Left lobe of liver (tissue), 2 donors: ENCODE measurements at regions not wholly inside any gene's neighbourhood (a gene's known extent, or its start where the extent isn't known, plus 50 kb on each side); places are given as distances from the start of the nearest gene placed in this dataset.

Source experiments
- ATAC-seq: fragments of 200-7000 bp; cut with Tn5 transposase; one replicate; pipeline ENCODE4 v1.9.1; 2020; ENCODE audit warnings: mild to moderate bottlenecking, moderate library complexity
- DNase-seq: peaks from one replicate; pipeline ENCODE4 v3.0.0-alpha.2; 2020; ENCODE audit warnings: low spot score
- donor health status: DM: no; HTN: no; CAD: no; lungs with moderate emphysema.
- donor health status: DM: no; HTN: yes; CAD: no.

DNA sequence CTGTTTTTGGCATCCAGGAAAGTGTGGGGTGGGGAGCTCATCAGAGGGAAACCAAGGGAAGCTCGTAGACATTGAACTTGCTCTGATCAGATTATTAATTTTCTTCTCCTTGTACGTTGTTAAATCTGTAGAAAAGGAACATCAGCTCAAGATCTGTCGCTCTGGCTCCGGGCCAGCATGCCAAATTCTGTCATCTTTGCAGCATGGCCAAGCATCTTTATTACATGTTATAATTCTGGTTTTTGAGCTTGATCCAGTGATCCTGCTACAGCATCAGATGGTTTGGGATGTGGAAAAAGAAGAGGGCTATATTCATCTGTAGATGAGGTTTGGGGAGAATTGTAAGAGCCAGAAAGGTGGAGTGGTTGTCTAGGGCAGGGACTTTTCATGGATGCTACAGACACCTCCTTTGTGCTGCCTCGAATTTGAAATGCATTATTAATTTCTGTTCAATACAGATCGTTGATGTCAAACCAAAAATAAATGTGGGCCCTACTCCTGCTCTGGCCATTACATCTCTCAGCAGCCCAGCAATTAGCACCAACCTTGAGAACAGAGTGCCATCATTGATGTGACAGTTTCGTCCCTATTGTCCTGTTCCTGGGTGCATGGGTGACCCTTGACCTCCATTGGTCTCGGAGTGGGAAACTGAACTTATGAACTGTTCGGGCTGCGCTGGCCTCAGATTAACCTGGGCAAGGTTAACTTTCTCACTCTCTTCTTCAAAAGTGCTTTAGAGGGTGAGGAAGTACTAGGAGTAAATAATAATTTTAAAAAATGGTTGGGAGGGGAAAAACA is 250.8 kb downstream of the SOX4 start:
- DNase-seq (no peak), ATAC-seq (no peak)

DNA sequence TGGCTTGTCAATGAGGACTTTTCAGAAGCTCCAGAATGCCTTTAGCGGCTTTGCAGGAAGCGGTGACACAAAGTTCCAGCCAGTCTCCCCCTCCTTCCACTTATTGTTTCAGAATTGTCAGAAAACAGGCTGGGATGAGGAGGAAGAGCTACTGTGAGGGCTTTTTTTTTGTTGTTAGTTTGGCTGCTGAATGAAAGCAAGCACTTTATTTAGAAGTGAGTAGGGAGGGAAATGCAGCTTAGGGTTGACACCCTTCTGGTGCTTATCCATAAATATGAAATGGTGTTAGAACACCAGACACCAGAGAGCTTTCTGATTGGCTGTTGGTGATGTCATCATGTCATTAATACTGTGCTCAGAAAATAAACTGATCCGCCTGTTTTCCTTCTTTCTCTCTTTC is 251.5 kb downstream of the SOX4 start:
- DNase-seq (no peak), ATAC-seq (peak; percentile 35)

DNA sequence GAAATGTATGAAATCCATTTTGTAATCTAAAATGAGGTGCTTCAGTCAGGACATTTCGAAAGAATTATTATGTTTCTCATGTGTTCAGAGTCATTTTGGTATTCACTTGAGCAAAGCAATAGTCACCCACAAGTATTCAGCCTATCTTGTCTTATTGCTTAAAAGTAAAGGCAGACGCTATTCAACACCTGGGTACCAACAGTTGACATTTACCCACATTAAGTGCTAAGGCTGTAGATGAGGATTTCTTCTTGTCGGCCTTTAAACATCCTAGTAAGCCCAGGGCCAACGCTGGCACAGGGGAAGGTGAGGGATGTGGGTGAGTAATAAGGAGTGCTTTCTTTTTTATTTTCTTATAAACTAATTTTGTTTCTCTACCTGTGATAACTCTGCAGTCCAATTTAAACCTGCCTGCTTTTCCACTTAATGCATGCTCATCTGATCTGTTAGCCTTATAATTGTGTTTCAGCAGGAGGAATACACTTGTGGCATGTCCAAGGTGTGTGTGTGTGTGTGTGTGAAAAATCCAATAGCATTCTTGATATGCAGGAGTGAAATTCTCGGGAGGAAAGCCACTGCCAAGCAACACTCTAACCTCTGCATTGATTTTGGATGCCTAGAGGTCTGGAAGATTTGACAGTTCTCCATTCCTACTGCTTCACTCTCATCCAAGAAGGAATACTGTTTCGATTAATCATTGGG is 252.0 kb downstream of the SOX4 start:
- DNase-seq: no peak

DNA sequence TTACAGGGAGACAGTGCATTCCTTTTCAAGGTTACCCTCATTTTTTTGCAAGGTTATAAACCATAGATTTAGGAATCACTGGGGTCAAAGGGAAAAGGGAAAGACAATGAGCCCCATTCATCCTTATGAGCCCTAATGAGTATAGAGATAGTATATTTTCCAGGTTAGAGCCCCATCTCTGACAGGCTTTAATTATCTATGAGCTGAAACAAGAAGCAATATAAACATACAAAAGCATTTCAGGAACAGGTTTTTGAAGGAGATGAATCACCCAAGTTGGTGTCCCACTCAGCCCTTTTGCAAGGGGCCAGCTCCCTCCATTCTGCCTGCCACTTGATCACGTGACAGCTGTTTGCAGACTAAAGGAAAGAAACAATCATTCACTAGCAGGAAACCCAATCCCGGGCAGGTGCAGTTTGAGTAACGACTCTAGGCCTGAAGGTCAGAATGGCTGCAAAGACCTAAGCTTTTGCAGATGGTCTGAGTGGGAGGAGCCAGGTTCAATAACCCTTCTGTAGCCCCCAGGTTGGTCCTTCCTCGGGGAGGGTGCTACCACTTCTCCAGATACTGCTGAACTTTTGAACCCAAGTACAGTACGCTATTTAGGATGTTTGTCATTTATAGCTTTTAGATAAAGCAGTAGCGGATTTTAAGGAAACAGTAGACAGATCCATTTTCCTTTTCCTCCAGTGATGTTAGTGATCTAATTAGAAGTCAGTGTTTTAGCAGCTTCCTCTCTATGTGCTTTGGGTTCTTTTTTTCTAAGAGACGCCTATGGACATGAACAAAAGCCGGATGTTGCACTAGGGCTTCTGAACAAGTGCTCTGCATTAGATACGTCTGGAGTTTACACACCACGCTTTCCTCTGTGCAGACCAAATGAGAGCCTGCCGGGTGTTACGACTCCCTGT is 253.2 kb downstream of the SOX4 start:
- DNase-seq (no peak), ATAC-seq (peak; percentile 54)

More for the DNA sequence above, 252.0 kb downstream of the SOX4 start:
- ATAC-seq: no peak

DNA sequence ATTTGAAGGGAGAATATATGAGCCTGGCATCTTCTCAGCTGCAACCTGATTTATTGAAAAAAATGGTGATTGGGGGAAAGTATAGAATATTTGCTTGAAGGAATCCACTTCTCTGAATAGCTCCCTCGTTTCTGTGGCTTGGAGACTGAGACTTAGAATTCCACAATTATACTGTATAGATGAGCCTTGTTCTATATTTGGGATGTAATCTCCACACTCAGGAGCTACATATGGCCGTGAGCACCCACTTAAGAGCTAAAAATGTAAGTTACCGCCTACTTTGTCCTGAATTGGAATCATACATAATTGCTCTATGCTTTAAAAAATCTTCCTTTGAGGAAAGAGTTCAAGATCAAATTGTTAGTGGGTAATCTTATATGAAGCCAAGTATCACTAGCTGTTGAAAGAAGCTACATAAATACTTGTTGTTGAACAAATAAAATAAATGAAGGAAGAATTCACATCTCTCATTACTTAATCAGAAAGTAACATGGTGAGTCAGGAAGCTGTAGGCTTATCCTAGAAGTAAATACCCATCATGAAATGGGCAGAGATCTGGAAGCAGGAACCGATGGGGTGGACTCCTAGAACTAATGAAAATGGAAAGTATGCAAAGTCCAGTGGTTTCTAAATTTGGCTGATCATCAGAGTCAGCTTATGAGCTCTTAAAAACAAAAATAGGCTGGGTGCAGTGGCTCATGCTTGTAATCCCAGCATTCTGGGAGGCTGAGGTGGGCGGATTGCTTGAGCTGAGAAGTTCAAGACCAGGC is 254.3 kb downstream of the SOX4 start:
- DNase-seq: no peak
- no peak for ATAC-seq

DNA sequence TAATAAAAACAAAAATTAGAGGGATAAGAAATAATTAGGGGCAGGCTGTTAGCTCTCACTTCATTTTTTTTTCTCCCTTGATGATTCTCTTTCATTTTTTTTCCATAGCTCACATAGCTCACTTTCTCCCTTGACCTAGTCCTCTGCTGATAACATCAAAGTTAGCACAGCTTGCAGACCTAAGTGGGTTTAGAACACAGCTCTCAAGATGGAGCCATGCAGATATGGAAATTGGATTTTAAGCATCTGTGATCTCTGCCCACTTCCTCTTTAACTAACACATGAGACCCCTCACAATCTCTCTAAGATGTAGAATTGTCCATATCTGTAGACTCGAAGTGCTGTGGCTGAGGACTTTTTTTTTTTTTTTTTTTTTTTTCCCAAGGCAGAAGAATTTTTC is 257.1 kb downstream of the SOX4 start:
- ATAC-seq (no peak), DNase-seq (no peak)

DNA sequence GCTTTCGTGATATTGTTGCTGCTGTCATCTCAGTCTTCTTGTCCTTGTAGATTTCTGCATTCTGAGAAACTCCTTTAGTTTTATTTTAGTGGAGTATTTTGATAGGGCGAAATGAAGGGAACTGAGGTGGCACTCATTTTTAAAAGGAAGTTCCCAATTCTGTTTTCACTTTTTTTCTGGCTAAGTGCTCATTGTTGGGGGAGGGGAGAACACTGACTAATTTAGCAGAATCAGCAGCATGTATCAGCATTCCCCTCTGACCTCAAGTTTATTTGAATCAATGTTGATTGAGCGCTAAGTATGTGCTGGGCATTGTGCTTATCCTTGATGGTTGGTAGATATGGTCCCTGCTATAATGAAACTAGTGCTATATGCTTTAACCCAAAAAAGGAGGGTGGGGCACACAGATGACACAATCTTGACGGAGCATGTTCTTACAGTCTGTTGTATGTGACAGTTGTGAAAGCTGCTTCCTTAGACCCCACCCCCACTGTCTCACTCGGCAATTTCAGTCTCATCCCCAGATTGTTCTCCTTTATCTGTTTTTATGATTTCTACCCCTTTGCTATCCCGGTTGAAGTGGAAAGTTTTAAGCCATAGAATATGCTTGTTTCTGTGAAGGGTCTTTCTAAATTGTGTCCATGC is 262.4 kb downstream of the SOX4 start:
- ATAC-seq (no peak), DNase-seq (no peak)

DNA sequence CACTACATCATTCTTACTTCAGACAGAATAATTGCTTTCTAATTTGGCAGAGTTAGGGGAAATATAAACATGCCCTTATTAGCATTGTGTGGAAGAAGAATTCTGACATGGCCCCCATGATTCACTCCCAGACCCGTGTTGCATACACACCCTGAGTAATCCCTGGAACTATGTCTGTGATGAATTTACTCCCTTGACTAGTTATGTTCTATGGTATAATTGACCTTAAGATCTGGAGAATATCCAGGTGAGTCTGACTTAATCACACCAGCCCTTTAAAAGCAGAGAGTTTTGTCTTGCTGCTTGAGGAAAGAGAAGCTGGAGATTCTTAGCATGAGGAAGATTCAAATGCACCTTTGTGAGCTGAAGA is 262.9 kb downstream of the SOX4 start:
- ATAC-seq (no peak), DNase-seq (no peak)

DNA sequence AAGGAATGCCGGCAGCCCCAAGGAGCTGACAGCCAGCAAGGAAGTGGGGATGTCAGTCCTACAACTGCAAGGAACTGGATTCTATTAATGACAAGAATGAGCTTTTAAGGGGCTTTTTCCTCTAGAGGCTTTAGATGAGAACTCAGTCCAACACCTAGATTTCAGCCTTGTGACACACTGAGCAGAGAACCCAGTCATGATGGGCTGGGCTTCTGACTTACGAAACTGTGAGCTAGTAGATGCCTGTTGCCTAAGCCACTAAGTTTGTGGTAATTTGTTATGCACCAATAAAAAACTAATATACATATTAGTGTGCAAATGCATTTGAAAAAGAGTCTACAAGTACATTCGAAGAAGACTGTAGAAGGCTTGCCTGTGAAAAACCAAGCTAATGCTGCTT is 263.3 kb downstream of the SOX4 start:
- DNase-seq: no peak
- ATAC-seq: no peak

DNA sequence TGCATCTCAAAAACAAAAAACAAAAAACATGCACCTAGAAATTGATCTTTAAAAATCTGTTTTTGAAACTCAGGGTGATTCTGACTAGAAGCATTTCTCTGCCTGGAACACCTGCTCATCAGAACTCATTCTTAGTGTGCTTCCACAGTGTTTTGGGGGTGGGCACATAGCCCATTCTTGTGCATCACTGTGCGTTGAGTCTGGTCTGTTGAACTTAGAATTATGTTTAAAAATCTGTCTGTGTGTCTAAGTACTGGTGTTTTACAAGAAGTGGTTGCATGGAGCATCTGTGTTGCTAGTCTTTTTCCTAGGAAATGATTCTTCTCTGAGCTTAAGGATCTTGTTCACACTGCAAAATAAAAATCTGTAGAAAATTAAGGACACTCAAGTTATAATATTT is 264.5 kb downstream of the SOX4 start:
- no peak for ATAC-seq
- no peak for DNase-seq

DNA sequence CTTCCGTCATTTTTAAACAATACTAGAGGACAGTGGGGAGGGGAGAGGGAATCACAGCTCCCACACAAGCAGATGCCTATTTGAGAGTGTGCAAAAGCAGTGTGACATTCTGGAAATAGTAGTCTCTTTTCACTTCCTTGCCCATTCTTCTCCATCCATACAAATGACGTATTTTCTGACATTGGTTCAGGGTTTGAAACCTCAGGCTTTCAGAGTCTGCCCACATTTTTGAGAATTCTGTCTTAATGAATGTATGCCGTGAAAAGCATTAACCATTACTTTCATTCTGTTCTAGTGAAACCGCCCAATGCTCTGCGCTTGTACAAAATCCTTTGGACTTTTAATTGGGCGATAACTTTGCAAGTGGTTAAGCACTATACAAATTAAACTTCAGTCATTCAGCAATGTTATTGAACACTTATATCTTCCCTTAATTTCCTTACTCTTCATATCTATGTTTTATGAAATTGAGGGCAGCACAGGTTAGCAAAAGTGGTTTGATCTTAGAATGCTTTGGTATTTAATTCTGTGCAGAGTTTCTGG is 265.7 kb downstream of the SOX4 start:
- ATAC-seq (no peak), DNase-seq (no peak)

DNA sequence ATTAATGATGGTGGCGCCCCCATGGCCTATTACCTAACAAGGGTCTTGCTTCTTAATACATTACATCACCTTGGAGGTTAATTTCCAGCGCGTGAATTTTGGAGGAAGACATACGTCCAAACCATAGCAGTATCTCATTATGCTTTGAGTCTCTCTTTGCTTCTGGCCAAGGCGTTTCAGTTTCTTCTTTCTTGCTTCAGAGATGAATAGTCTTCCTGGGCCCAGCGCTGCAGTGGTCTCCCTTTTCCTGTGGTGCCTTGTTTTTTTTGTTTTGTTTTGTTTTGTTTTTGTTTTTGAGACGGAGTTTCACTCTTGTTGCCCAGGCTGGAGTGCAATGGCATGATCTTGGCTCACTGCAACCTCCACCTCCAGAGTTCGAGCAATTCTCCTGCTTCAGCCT is 268.4 kb downstream of the SOX4 start:
- no peak for DNase-seq
- ATAC-seq: no peak

DNA sequence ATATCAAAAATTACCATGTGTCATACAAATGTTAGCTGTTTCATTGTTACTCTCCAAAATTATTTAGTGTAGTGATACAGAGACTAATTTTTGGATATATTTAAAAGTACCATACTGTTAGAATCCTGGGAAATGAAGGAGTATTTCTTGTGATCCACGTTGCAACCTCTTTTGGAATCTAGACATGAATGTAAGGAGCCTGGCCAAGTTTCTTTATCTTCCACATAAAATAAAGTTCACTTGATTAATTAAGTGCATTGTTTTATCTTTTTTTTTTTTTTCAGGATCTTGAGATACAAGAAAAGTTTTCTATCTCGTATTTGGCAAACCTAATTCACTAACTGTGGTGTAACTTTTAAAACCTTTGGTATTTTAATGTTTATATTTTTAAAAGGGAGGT is 270.7 kb downstream of the SOX4 start:
- no peak for DNase-seq
- no peak for ATAC-seq

DNA sequence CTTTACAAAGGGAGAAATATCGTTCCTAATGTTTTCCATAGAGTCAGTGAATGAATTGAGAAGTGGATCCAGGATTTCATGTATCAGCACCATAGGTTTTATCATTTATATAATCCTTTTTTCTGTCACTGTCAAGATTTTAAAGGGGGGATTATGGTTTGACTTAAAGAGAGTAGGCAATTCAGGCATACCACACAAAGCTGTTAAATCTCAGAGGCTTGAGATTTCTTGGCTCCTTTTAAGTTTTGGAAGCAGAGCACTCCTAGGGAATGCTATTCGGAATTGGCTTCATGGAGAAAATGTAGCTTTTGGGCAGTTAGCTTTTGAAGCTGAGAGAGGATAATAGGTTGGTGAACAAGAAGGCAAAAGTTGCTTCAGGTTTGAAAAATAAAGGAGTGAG is 274.7 kb downstream of the SOX4 start:
- ATAC-seq: no peak
- DNase-seq: no peak

DNA sequence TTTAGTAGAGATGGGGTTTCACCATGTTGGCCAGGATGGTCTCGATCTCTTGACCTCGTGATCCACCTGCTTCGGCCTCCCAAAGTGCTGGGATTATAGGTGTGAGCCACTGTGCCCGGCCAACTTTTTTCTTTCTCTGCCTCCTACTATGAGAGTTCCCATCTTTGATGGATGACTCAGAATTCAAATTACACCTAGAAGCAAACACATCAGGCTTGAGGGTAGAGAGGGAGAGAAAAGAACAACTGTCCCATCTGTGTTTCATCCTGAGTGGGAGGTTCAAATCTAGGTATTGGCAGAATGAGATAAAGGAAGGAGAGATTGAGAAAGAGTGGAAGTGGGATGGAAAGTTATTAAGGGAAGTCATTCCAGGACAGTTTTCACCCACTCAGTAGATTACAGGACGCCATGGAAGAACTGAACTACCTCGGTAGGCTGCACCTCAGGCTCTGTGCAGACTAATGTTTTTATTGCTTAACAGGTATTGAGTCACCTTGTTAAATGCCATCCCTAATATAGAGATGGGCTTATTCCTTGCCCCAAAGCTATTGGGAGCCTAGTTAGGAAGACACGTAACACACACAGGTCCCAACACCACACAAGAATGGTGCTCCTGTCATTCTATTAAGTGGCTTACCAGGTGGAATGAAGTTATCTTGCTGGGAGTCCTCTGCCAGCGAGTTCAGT is 275.7 kb downstream of the SOX4 start:
- DNase-seq (no peak), ATAC-seq (no peak)

DNA sequence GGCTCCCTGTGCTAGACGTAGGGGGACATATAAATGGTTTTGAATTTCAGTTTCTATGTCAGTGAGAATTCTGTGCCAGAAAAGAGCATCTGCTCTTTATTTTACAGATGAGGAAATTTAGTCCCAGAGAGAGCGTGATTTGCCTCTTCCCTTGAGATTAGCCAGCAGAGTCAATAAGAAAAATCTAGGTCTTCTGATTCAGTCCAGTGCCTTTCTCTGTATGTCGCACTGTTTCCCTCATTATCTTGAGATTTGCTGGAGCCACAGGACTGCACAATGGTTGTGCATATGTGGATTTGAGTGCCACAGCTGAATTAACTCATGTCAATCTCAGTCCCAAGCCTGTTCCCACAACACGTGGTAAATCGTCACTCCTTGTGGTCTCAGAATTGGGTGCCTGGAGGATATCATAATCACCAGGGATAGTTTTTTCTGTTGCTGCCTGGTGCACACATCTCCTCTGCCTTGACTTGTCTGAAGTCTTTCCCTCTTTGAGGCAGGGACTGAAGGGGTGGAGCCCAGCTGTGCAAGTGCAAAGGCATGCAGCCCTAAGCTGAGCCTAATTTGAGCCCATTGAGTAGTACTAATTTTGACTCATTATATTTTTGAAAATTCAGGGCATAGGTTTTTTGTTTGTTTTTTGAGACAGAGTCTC is 276.7 kb downstream of the SOX4 start:
- ATAC-seq: no peak
- DNase-seq: no peak

DNA sequence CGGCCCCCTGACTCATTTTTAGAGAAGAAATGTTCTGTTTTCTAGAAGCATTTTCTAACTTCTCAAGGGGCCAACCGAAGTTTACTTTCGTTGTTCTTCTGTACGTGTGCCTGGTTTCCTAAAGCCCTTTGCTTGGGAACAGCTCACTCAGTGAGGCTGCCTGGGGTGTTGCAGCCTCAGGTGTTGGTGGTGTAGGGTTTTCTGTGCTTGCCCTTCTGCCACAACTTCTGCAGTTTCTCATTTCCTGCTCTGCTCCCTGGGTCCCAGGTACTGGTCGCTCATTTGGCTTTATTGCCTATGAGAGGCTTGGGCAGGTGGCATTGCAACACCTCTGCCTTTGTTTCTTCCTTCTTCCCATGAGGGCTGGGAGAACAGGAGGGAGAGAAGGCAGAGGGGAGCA is 278.3 kb downstream of the SOX4 start:
- ATAC-seq (no peak), DNase-seq (no peak)

DNA sequence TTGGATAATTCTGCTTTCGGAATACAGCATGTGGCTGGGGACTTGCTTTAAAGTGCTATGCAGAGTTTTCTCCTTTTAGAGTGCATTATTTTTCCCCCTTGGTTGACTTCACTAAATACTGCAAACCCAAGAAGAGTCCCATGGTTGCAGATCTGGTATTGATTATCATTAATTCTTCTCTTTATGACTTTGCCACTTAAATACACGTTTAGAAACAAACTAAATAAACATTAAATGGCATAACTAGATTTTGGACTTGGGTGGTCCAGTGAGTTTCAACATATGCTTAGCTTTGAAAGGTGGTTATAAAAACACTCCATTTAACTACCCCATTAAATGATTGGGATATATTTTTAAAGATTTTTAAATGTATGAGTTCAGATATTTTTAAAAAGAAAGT is 279.2 kb downstream of the SOX4 start:
- no peak for DNase-seq
- no peak for ATAC-seq

DNA sequence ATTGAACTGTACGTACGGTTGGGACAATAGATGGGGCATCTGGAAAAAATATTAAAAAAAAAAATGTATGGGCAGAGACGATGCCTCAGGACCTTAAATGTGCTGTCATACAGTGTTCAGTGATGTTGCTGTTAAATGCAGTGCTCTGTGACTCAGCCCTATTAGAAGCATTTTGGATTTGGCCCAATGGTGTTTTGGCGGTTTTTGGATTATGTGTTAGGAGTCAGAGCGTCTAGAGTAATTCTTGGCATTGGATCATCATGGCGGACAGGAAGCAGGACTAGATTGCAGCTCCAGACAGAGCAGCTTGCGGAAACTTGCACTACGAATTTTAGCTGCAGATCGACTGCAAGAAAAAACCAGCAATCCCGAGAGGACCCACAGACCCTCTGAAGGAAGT is 280.0 kb downstream of the SOX4 start:
- ATAC-seq: no peak
- no peak for DNase-seq
